ENCODE measurements at regions not wholly inside any gene's neighbourhood (a gene's known extent, or its start where the extent isn't known, plus 50 kb on each side); places are given as distances from the start of the nearest gene placed in this dataset.

- no peaks in the 10 kb centered on the region for H3K23me2 ChIP-seq (ENCODE audit: insufficient read length, low read depth, low read length, poor library complexity, severe bottlenecking)
- no peaks in the 10 kb centered on the region; a peak in 1 of 7 replicates for H3K36me3 Mint-ChIP-seq (ENCODE audit: insufficient read depth in 1 of 3, low read depth in 3 of 3)
- no peak overlapping the region for H2AFZ ChIP-seq (ENCODE audit: low read length)
- no peak overlapping the region for H3K18ac ChIP-seq (ENCODE audit: insufficient read length, low read depth, low read length)
- H3K27me3 ChIP-seq (ENCODE audit: insufficient read depth, low read length): no peaks in the 10 kb centered on the region
- H3K27me3 Mint-ChIP-seq (ENCODE audit: low read depth): no peaks in the 10 kb centered on the region
- no peak overlapping the region for H3K9ac ChIP-seq (ENCODE audit: extremely low read depth, insufficient read length, low read length)
- H3T11ph ChIP-seq (ENCODE audit: low read length): no peak overlapping the region
- no peak overlapping the region for H3K14ac ChIP-seq (ENCODE audit: insufficient read depth, low read length)
- H3K79me2 ChIP-seq (ENCODE audit: insufficient read depth, low read length): no peaks in the 10 kb centered on the region
- H2BK15ac ChIP-seq (ENCODE audit: low read depth, low read length): no peak overlapping the region
- H3K4me2 ChIP-seq (ENCODE audit: insufficient read depth, insufficient read length, low read length): no peak overlapping the region
- H2AK5ac ChIP-seq (ENCODE audit: insufficient read length, low read length): no peak overlapping the region
- no peak overlapping the region; a peak in 1 of 7 replicates for H3K27ac Mint-ChIP-seq
- H4K91ac ChIP-seq (ENCODE audit: insufficient read length, low read depth, low read length): no peak overlapping the region
- H2BK20ac ChIP-seq (ENCODE audit: low read depth, low read length, poor library complexity, severe bottlenecking): no peak overlapping the region
- H2BK12ac ChIP-seq (ENCODE audit: insufficient read length, low read depth, low read length): no peak overlapping the region
- H4K20me1 ChIP-seq (ENCODE audit: control insufficient read depth, insufficient read depth, insufficient read length): no peaks in the 10 kb centered on the region
- 0 out of 2 replicates have a peak, but pooled peaks cover 6% of the 10 kb centered on the region for H3K4me1 ChIP-seq (ENCODE audit: insufficient read depth, low read length)
- no peak overlapping the region for H4K8ac ChIP-seq (replicated peaks; ENCODE audit: insufficient read length, low read depth, low read length)
- WGBS (ENCODE audit: extremely low coverage, insufficient read length, low lambda C conversion rate): no CpG with 5 or more reads among the region's 4 CpGs
- no peak for TF ChIP-seq CTCF (conservative IDR thresholded peaks at IDR 0.05)
- H3K79me1 ChIP-seq (ENCODE audit: insufficient read depth, low read depth, low read length, poor library complexity, severe bottlenecking): no peaks in the 10 kb centered on the region
- no peak overlapping the region for H3K56ac ChIP-seq (ENCODE audit: insufficient read length, low read depth, low read length)
- peaks cover 32 to 35% of the 10 kb centered on the region in 2 experiments for H3K4me1 Mint-ChIP-seq
- no peak overlapping the region for H4K5ac ChIP-seq (ENCODE audit: insufficient read length, low read depth, low read length)
- no peak overlapping the region for H2BK120ac ChIP-seq (ENCODE audit: low read depth, low read length, poor library complexity, severe bottlenecking)
- no peak overlapping the region for H3K4me3 Mint-ChIP-seq
- no peak overlapping the region for H3K4ac ChIP-seq (ENCODE audit: low read depth, low read length)
- no peaks in the 10 kb centered on the region for H3K9me3 ChIP-seq (ENCODE audit: control insufficient read depth, low read depth, low read length)
- H2BK5ac ChIP-seq (ENCODE audit: insufficient read length, low read length): no peak overlapping the region
- H3K23ac ChIP-seq (ENCODE audit: insufficient read length, low read depth, low read length): no peak overlapping the region
- H3K9me3 Mint-ChIP-seq: no peaks in the 10 kb centered on the region
- no peak overlapping the region for H3K27ac ChIP-seq (ENCODE audit: insufficient read length, low read depth, low read length)
- DNase-seq: no peak
Measured at GRCh38 chr9:120038342-120038741, 541.6 kb downstream of the CDK5RAP2 start.

All from H9 (cell line).